ENCODE measurements at regions not wholly inside any gene's neighbourhood (a gene's known extent, or its start where the extent isn't known, plus 50 kb on each side); places are given as distances from the start of the nearest gene placed in this dataset.
A peak's percentile ranks its signal among the peaks of the same experiment; 100 is the strongest.

GRCh38 chr22:22429369-22430108 lies 79.0 kb downstream of the ZNF280B start:
- H3K4me1 Mint-ChIP-seq = no peaks in the 10 kb centered on the region
- H3K4me3 Mint-ChIP-seq = no peak overlapping the region
- H3K27ac Mint-ChIP-seq (ENCODE audit: unreplicated experiment) = no peak overlapping the region
- peaks cover 86% of the 10 kb centered on the region for H3K27me3 Mint-ChIP-seq (ENCODE audit: low read depth)
- no peaks in the 10 kb centered on the region for H3K36me3 Mint-ChIP-seq (ENCODE audit: low read depth)
- DNase-seq (ENCODE audit: low read depth, low spot score) = no peak
- peaks cover 4% of the 10 kb centered on the region for H3K9me3 Mint-ChIP-seq
- no peak for TF ChIP-seq CTCF (conservative IDR thresholded peaks at IDR 0.05)

- H3K9me3 Mint-ChIP-seq = peaks cover 4% of the 10 kb centered on the region
- peaks cover 85% of the 10 kb centered on the region for H3K27me3 Mint-ChIP-seq (ENCODE audit: low read depth)
- no peaks in the 10 kb centered on the region for H3K36me3 Mint-ChIP-seq (ENCODE audit: low read depth)
- DNase-seq (ENCODE audit: low read depth, low spot score) = no peak
- no peaks in the 10 kb centered on the region for H3K4me1 Mint-ChIP-seq
- no peak for TF ChIP-seq CTCF (conservative IDR thresholded peaks at IDR 0.05)
- no peak overlapping the region for H3K27ac Mint-ChIP-seq (ENCODE audit: unreplicated experiment)
- H3K4me3 Mint-ChIP-seq = no peak overlapping the region
These were observed 78.3 kb downstream of the ZNF280B start for GRCh38 chr22:22430111-22430820.

- Mint-ChIP-seq H3K9me3 (peaks cover 4% of the 10 kb centered on the region), H3K36me3 (ENCODE audit: low read depth) (no peaks in the 10 kb centered on the region), H3K4me3 (no peak overlapping the region), H3K27me3 (ENCODE audit: low read depth) (peaks cover 86% of the 10 kb centered on the region), H3K4me1 (no peaks in the 10 kb centered on the region), H3K27ac (ENCODE audit: unreplicated experiment) (no peak overlapping the region)
- TF ChIP-seq CTCF (conservative IDR thresholded peaks at IDR 0.05) = peak; percentile 69
- peak; percentile 75 for DNase-seq (ENCODE audit: low read depth, low spot score)
These were observed 77.0 kb downstream of the ZNF280B start for GRCh38 chr22:22431271-22432220.

- peaks cover 86% of the 10 kb centered on the region for H3K27me3 Mint-ChIP-seq (ENCODE audit: low read depth)
- no peak overlapping the region for H3K27ac Mint-ChIP-seq (ENCODE audit: unreplicated experiment)
- no peak for TF ChIP-seq CTCF (conservative IDR thresholded peaks at IDR 0.05)
- no peaks in the 10 kb centered on the region for H3K4me1 Mint-ChIP-seq
- peaks cover 4% of the 10 kb centered on the region for H3K9me3 Mint-ChIP-seq
- DNase-seq (ENCODE audit: low read depth, low spot score) = no peak
- no peaks in the 10 kb centered on the region for H3K36me3 Mint-ChIP-seq (ENCODE audit: low read depth)
- H3K4me3 Mint-ChIP-seq = no peak overlapping the region
These were observed 76.1 kb downstream of the ZNF280B start for GRCh38 chr22:22432479-22432878.

GRCh38 chr22:22432937-22433336 lies 75.6 kb downstream of the ZNF280B start:
- TF ChIP-seq CTCF (conservative IDR thresholded peaks at IDR 0.05) = no peak
- no peak for DNase-seq (ENCODE audit: low read depth, low spot score)
- H3K9me3 Mint-ChIP-seq = peaks cover 4% of the 10 kb centered on the region
- H3K36me3 Mint-ChIP-seq (ENCODE audit: low read depth) = no peaks in the 10 kb centered on the region
- H3K4me3 Mint-ChIP-seq = no peak overlapping the region
- H3K27ac Mint-ChIP-seq (ENCODE audit: unreplicated experiment) = no peak overlapping the region
- H3K27me3 Mint-ChIP-seq (ENCODE audit: low read depth) = peaks cover 87% of the 10 kb centered on the region
- H3K4me1 Mint-ChIP-seq = no peaks in the 10 kb centered on the region

All from neural crest cell (in vitro differentiated cells).